Brain microvascular endothelial cell (primary cell): ENCODE measurements at regions not wholly inside any gene's neighbourhood (a gene's known extent, or its start where the extent isn't known, plus 50 kb on each side); places are given as distances from the start of the nearest gene placed in this dataset.

Experiments
- DNase-seq: peaks from one replicate; pipeline ENCODE4 v3.0.0-alpha.2; 2020
- H3K27ac ChIP-seq: fragments of 250-450 bp; sonication (Bioruptor Pico); 2 replicates; pipeline ENCODE4 v1.5.1; 2020; ENCODE audit warnings: mild to moderate bottlenecking, moderate library complexity
- H3K27me3 ChIP-seq: fragments of 250-450 bp; sonication (Bioruptor Pico); replicated peaks from 2 replicates; pipeline ENCODE4 v1.5.1; 2020; ENCODE audit warnings: mild to moderate bottlenecking
- H3K36me3 ChIP-seq: fragments of 250-450 bp; sonication (Bioruptor Pico); replicated peaks from 2 replicates; pipeline ENCODE4 v1.5.1; 2020; ENCODE audit warnings: mild to moderate bottlenecking
- H3K4me3 ChIP-seq: 2 replicates; pipeline ENCODE4 v1.5.1; 2011; ENCODE audit warnings: low read depth, mild to moderate bottlenecking, control low read depth, low read length, moderate library complexity
- CTCF ChIP-seq: IDR thresholded peaks from 2 replicates; pipeline ENCODE4 v1.5.1; 2011; ENCODE audit warnings: low read depth, mild to moderate bottlenecking, moderate library complexity, low read length, control low read depth, inconsistent platforms; ENCODE audit errors: missing control alignments
- in situ Hi-C: cut with HindIII; loops from 2 replicates; pipeline ENCODE4 v1.10.0; 2017; ENCODE audit warnings: low sequenced_read_pairs, low pct_ligation_motif_present

DNA sequence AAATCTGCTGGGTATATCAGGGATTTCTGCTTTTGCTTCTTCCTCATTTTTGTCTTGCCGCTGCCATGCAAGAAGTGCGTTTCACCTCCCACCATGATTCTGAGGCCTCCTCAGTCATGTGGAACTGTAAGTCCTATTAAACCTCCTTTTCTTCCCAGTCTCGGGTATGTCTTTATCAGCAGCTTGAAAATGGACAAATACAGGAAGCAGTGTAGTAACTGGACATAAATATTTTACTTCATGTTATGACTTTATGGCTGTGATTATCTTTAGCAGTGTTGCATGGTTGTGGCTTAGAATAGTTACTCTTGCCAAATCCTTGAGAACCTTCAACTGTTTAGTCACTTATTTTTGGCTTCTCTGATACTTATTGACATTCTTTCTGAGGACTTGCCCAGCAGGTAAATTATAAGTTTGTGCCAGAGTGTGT, 66.2 kb upstream of the DLX2 start:
- DNase-seq = no peak
- Histone ChIP-seq H3K4me3 (no peak overlapping the region), H3K27me3 (no peaks in the 10 kb centered on the region), H3K36me3 (no peaks in the 10 kb centered on the region), H3K27ac (no peak overlapping the region)
- in situ Hi-C loops = no loop called here
- no peak for TF ChIP-seq CTCF

GRCh38 chr2:172169611-172170010, 66.9 kb upstream of the DLX2 start:
- DNase-seq = no peak
- in situ Hi-C loops = no loop called here
- TF ChIP-seq CTCF = no peak
- Histone ChIP-seq H3K27ac (no peak overlapping the region), H3K36me3 (no peaks in the 10 kb centered on the region), H3K4me3 (no peak overlapping the region), H3K27me3 (no peaks in the 10 kb centered on the region)

DNA sequence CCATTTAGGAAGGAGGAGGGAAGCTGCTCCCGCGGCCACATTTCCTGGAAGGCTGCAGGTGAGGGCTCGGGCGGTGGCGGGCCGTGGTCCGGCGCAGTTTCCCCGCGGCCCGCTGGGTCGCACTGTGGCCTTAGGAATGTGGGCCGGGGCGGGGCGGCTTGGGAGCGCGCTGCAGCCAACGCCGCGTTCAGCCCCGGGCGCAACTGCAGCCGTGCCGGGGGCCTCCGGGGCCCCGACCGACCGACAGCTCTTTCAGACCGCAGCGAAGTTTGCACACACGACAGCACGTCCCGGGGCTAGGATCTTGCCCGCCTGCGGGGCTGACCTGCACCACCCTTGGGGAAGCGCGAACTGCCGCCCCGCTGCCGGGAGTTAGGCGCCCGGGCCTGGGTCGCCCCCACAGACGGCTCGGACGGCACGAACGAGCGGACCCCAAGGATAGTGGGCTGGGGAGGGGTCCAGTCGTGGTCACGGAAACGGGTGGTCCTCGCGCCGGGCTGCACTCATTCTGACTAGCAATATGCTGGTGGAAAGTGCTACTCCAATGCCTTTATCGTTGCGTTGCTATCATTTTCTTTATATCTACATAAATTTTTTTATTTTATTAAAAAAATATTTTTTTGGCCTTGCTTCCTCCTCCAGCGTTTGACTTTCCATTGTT, 69.9 kb upstream of the DLX2 start:
- H3K27me3 ChIP-seq = no peaks in the 10 kb centered on the region
- H3K36me3 ChIP-seq = no peaks in the 10 kb centered on the region
- peak; percentile 25 for DNase-seq
- in situ Hi-C loops = no loop called here
- H3K4me3 ChIP-seq = peak overlapping the region; percentile 71
- H3K27ac ChIP-seq = no peak overlapping the region
- peak; percentile 74 for TF ChIP-seq CTCF

GRCh38 chr2:172173174-172173706, 70.5 kb upstream of the DLX2 start:
- Histone ChIP-seq H3K4me3 (peak overlapping the region; percentile 71), H3K36me3 (no peaks in the 10 kb centered on the region), H3K27ac (no peak overlapping the region), H3K27me3 (no peaks in the 10 kb centered on the region)
- TF ChIP-seq CTCF = no peak
- DNase-seq = no peak
- in situ Hi-C loops = no loop called here

GRCh38 chr2:172177581-172177980, 74.9 kb upstream of the DLX2 start:
- Histone ChIP-seq H3K36me3 (no peaks in the 10 kb centered on the region), H3K4me3 (no peak overlapping the region), H3K27ac (no peak overlapping the region), H3K27me3 (no peaks in the 10 kb centered on the region)
- TF ChIP-seq CTCF = no peak
- in situ Hi-C loops = loop anchor here (25.0 kb wide), 1 partner anchor 260 kb away; the partner anchor contains the start of gene ITGA6
- DNase-seq = no peak
